A549 (cell line): ENCODE measurements at regions not wholly inside any gene's neighbourhood (a gene's known extent, or its start where the extent isn't known, plus 50 kb on each side); places are given as distances from the start of the nearest gene placed in this dataset.

Experiments
- ATAC-seq, 2 experiments: fragments of 200-7000 bp in 1 of 2; fragments of >200 bp in 1 of 2; cut with Nextera tagmentation in 1 of 2; cut with Tn5 transposase in 1 of 2; 3 replicates each; pipeline versions ENCODE4 v1.8.0 to v1.9.1; 2018 to 2020; ENCODE audit warnings: mild to moderate bottlenecking in 1 of 2, moderate library complexity in 1 of 2
- CTCF ChIA-PET: fragments of 300-600 bp; sonication (Branson Sonifier 250); formaldehyde crosslinking; extraction: SDS; loops from one replicate; lab custom pipeline; 2021; ENCODE audit warnings: antibody characterized with exemption, inconsistent platforms; lab: Yijun Ruan, JAX
- POLR2A ChIA-PET: fragments of 350-600 bp; formaldehyde crosslinking; extraction: SDS; loops from one replicate; lab custom pipeline; 2021; ENCODE audit warnings: antibody characterized with exemption, inconsistent platforms; lab: Yijun Ruan, JAX
- DNase-seq, 2 experiments: peaks; one replicate each; pipeline versions ENCODE4 v3.0.0 to v3.0.0-alpha.2; 2011 to 2016; ENCODE audit warnings: low read depth in 1 of 2, low spot score in 1 of 2
- FAIRE-seq: peaks from 2 replicates; lab custom pipeline; 2011; peaks lifted over from hg19 to GRCh38; lab: Jason Lieb, UNC
- H3K27ac ChIP-seq, 2 experiments: fragments of >200 bp; sonication (Bioruptor Twin); formaldehyde crosslinking; 3 replicates each; pipeline ENCODE4 v1.5.1; 2016 to 2017
- H3K4me1 ChIP-seq: fragments of >200 bp; sonication (Bioruptor Twin); formaldehyde crosslinking; 3 replicates; pipeline ENCODE4 v1.6.1; 2016
- H3K4me2 ChIP-seq: fragments of >200 bp; sonication (Bioruptor Twin); formaldehyde crosslinking; 3 replicates; pipeline ENCODE4 v1.6.1; 2016
- H3K4me3 ChIP-seq: fragments of >200 bp; sonication (Bioruptor Twin); formaldehyde crosslinking; 3 replicates; pipeline ENCODE4 v1.5.1; 2016
- H3K9me3 ChIP-seq: fragments of >200 bp; sonication (Bioruptor Twin); formaldehyde crosslinking; 3 replicates; pipeline ENCODE4 v1.6.1; 2016
- BHLHE40 ChIP-seq: IDR thresholded peaks from 2 replicates; pipeline ENCODE4 v1.6.1; 2012; ENCODE audit warnings: low read depth, low read length, inconsistent platforms
- CBX2 ChIP-seq: fragments of 200-600 bp; sonication (generic); IDR thresholded peaks from 2 replicates; pipeline ENCODE4 v1.6.1; 2016; ENCODE audit warnings: low read depth, mild to moderate bottlenecking, borderline replicate concordance
- CBX8 ChIP-seq: fragments of 200-600 bp; sonication (generic); IDR thresholded peaks from 2 replicates; pipeline ENCODE4 v1.6.1; 2016
- CEBPB ChIP-seq, 2 experiments: fragments of >200 bp in 1 of 2; sonication (Bioruptor Twin) in 1 of 2; formaldehyde crosslinking in 1 of 2; IDR thresholded peaks; 2 replicates each; pipeline ENCODE4 v1.6.1; 2012 to 2016
- CHD4 ChIP-seq: fragments of 200-600 bp; sonication (generic); IDR thresholded peaks from 2 replicates; pipeline ENCODE4 v1.6.1; 2016; ENCODE audit warnings: antibody characterized with exemption, mild to moderate bottlenecking, borderline replicate concordance
- ESRRA ChIP-seq: fragments of 150-350 bp; IDR thresholded peaks from 2 replicates; pipeline ENCODE4 v1.6.1; 2014; ENCODE audit warnings: mild to moderate bottlenecking, low read length, borderline replicate concordance
- FOSB ChIP-seq: fragments of 250-450 bp; sonication (Bioruptor Pico); IDR thresholded peaks from 2 replicates; pipeline ENCODE4 v1.5.0; 2020; ENCODE audit warnings: mild to moderate bottlenecking, moderate library complexity
- GATA3 ChIP-seq: IDR thresholded peaks from 2 replicates; pipeline ENCODE4 v1.6.1; 2012; ENCODE audit warnings: borderline replicate concordance
- HEYL ChIP-seq: fragments of 250-450 bp; sonication (Bioruptor Pico); IDR thresholded peaks from 2 replicates; pipeline ENCODE4 v1.8.0; 2021; ENCODE audit warnings: mild to moderate bottlenecking, moderate library complexity
- KDM5A ChIP-seq: fragments of 200-600 bp; sonication (generic); IDR thresholded peaks from 2 replicates; pipeline ENCODE4 v1.6.1; 2016; ENCODE audit warnings: antibody characterized with exemption, mild to moderate bottlenecking
- MAZ ChIP-seq: fragments of 150-350 bp; IDR thresholded peaks from 2 replicates; pipeline ENCODE4 v1.6.1; 2014; ENCODE audit warnings: antibody characterized with exemption, low read depth, low read length, borderline replicate concordance
- NFE2L2 ChIP-seq: fragments of 150-350 bp; conservative IDR thresholded peaks from 2 replicates; pipeline ENCODE4 v1.6.1; 2014; ENCODE audit warnings: low read length
- PHF8 ChIP-seq: fragments of 200-600 bp; sonication (generic); IDR thresholded peaks from 2 replicates; pipeline ENCODE4 v1.6.1; 2016; ENCODE audit warnings: low read depth, mild to moderate bottlenecking, antibody characterized with exemption, moderate library complexity, borderline replicate concordance
- POLR2AphosphoS2 ChIP-seq: conservative IDR thresholded peaks from 2 replicates; pipeline ENCODE4 v1.6.1; 2012; ENCODE audit warnings: low read length, improper control_type of control experiment, inconsistent platforms
- RCOR1 ChIP-seq: fragments of 150-350 bp; IDR thresholded peaks from 2 replicates; pipeline ENCODE4 v1.6.1; 2014; ENCODE audit warnings: antibody characterized with exemption, low read length, low read depth
- RFX5 ChIP-seq: fragments of 450-650 bp; IDR thresholded peaks from 2 replicates; pipeline ENCODE4 v1.7.1; 2014; ENCODE audit warnings: antibody characterized with exemption, mild to moderate bottlenecking, moderate library complexity
- RNF2 ChIP-seq: fragments of 200-600 bp; sonication (generic); IDR thresholded peaks from 2 replicates; pipeline ENCODE4 v1.6.1; 2016; ENCODE audit warnings: low read depth, mild to moderate bottlenecking, antibody characterized with exemption, moderate library complexity, borderline replicate concordance
- SMC3 ChIP-seq: fragments of >200 bp; sonication (Bioruptor Twin); formaldehyde crosslinking; IDR thresholded peaks from 3 replicates; pipeline ENCODE4 v1.6.1; 2018; ENCODE audit warnings: inconsistent platforms
- TFCP2L1 ChIP-seq: fragments of 250-450 bp; sonication (Bioruptor Pico); IDR thresholded peaks from 2 replicates; pipeline ENCODE4 v1.5.0; 2021; ENCODE audit warnings: mild to moderate bottlenecking
- TP53 ChIP-seq: fragments of 250-450 bp; sonication (Bioruptor Pico); IDR thresholded peaks from 2 replicates; pipeline ENCODE4 v1.5.0; 2021; ENCODE audit warnings: mild to moderate bottlenecking, moderate library complexity
- WGBS: methylation state at CpG from one replicate; pipeline ENCODE4 v1.1.6; 2017; ENCODE audit errors: missing lambda C conversion rate; 5-methylcytosine and 5-hydroxymethylcytosine counted together
- TF ChIP-seq, protein P1 (sequence below): fragments of >200 bp; sonication (Bioruptor Twin); formaldehyde crosslinking; IDR thresholded peaks from 2 replicates; pipeline ENCODE4 v1.6.1; 2016
- TF ChIP-seq, protein P2 (sequence below): IDR thresholded peaks from 2 replicates; pipeline ENCODE4 v1.6.1; 2012
- TF ChIP-seq, protein P3 (sequence below): IDR thresholded peaks from 2 replicates; pipeline ENCODE4 v1.6.1; 2012
- TF ChIP-seq, protein P4 (sequence below): fragments of 150-350 bp; IDR thresholded peaks from 2 replicates; pipeline ENCODE4 v1.6.1; 2014; ENCODE audit warnings: low read depth, mild to moderate bottlenecking, low read length
- TF ChIP-seq, protein P5 (sequence below): fragments of 250-450 bp; sonication (Bioruptor Pico); IDR thresholded peaks from 2 replicates; pipeline ENCODE4 v1.5.0; 2021; ENCODE audit warnings: mild to moderate bottlenecking, moderate library complexity, borderline replicate concordance

DNA sequence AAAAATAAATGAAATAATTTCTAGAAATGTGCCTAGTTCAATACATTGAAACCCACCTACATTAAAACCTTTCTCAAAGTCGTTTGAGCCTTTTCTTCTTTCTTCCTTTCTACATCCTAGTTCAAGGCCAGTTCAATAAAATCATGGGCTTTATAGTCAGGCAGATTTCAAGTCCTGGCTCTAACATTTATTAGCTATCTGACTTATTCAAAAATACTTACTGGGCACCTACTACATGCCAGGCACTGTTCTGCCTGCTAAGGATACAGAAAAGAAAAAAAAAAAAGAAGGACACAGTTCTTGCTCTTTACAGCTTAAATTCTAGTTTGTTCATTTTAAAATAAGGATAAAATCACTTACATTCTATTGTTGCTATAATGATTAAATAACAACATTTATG, 134.2 kb upstream of the FGGY start:
- DNase-seq = no peak
- H3K9me3 ChIP-seq = peaks cover 12% of the 10 kb centered on the region; the same call in 1 of the 3 replicates
- H3K4me2 ChIP-seq = no peak overlapping the region
- CTCF ChIA-PET = interaction anchor here (0.6 to 0.7 kb wide), 2 partner anchors 14 to 355 kb away, joined by 3 read pairs; no protein-coding TSS in a partner anchor
- peak overlapping the region; percentile 2 to 72; a peak in 3 of 6 replicates for H3K27ac ChIP-seq
- peak in 1 of 2 experiments; percentile 51; a peak in 1 of 6 replicates for ATAC-seq
- no peak overlapping the region for H3K4me3 ChIP-seq
- H3K4me1 ChIP-seq = peaks cover 8% of the 10 kb centered on the region
- POLR2A ChIA-PET = interaction anchor here (1.2 kb wide), 1 partner anchor 12 kb away, joined by 4 read pairs; no protein-coding TSS in a partner anchor
- TF ChIP-seq SMC3 (no peak), BHLHE40 (no peak), KDM5A (no peak), RCOR1 (no peak), NFE2L2 (no peak), RNF2 (no peak), TFCP2L1 (CRISPR knock-in tag) (no peak), CHD4 (no peak), FOSB (CRISPR knock-in tag) (no peak)
- WGBS = 4% methylated on average over 1 of the region's 1 CpG
- no peak for FAIRE-seq

DNA sequence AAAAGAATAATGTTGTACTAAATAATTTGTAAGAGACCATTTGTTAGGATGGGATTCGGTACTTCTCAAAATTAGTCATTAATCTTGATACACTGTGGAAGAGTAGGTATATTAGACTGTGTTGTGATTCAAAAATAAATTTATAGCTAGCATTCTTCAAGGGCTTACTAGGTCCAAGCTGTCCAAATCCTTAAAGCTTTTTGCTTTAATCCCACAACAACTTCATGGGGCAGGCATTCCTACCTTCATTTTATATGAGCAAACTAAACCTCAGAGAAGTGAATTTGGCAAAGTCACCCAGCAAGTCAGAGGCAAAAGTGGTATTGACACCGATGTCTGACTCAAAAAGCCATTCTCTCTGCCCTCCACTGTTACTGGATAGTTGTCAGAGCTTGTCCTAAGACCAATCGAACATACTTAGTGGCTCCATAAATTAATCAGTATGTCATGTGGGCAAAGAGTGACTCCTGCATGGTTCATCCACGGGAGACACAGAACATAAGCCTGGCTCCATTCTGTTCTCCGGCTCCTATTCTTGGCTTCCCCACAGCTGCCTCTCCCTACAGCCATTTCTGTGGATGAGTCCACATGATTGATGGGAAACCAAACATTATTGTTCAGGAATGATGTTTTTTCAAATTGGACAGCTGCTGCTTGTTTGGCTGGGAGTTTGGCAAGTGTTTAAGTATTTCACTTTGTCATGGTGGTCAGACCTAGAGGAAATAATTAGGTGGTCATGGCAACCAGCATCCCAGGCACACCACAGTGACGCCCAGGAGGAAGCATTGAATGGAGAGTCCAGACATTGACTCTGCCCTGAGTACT, 133.4 kb upstream of the FGGY start:
- Histone ChIP-seq H3K27ac (peak overlapping the region; percentile 21 to 63; a peak in 3 of 6 replicates), H3K4me1 (peaks cover 8% of the 10 kb centered on the region), H3K9me3 (peaks cover 7% of the 10 kb centered on the region; the same call in 1 of the 3 replicates), H3K4me2 (no peak overlapping the region), H3K4me3 (no peak overlapping the region)
- 71% methylated on average over 5 of the region's 6 CpGs for WGBS
- CTCF ChIA-PET = interaction anchor here (0.7 kb wide), 1 partner anchor 13 kb away, joined by 3 read pairs; no protein-coding TSS in a partner anchor
- no peak for ATAC-seq
- POLR2A ChIA-PET = interaction anchor here (1.2 kb wide), 1 partner anchor 12 kb away, joined by 4 read pairs; no protein-coding TSS in a partner anchor
- no peak for DNase-seq
- FAIRE-seq = no peak
- TF ChIP-seq CBX2 (no peak), PHF8 (no peak), GATA3 (no peak), HEYL (CRISPR knock-in tag) (no peak), ESRRA (no peak), POLR2AphosphoS2 (no peak), RFX5 (no peak)

DNA sequence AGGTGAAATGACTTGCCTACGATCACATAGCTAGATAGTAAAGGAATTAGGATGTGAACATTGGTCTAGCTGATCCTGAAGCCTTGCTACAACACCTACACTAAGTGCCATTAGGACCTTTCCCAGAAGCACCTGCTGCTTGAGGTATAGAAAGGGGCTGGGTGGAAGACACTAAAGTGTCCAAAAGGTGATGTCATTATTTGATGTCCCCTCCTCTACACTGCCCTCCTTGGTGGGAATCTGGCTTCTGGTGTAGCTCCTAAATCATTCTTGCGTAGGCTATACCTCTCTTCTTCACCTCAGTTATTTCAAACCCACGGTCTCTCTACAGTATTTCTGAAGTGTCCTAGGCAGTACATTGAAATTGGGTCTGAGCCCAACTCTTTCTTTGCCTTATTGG, 132.5 kb upstream of the FGGY start:
- Histone ChIP-seq H3K4me1 (peaks cover 11% of the 10 kb centered on the region), H3K27ac (no peak overlapping the region; a peak in 1 of 6 replicates), H3K4me3 (no peak overlapping the region), H3K9me3 (peaks cover under 1% of the 10 kb centered on the region; the same call in 1 of the 3 replicates), H3K4me2 (no peak overlapping the region)
- FAIRE-seq = no peak
- 71% methylated on average over 2 of the region's 3 CpGs for WGBS
- POLR2A ChIA-PET = no interaction called here
- no peak for ATAC-seq
- no peak for DNase-seq
- CTCF ChIA-PET = interaction anchor here (0.7 kb wide), 1 partner anchor 15 kb away, joined by 3 read pairs; no protein-coding TSS in a partner anchor
- TF ChIP-seq MAZ (no peak), CBX8 (no peak), CHD4 (no peak), TP53 (CRISPR knock-in tag) (no peak), CEBPB (IDR thresholded peaks at IDR 0.05) (no peak), TFCP2L1 (CRISPR knock-in tag) (no peak)
- TF ChIP-seq, protein P1, sequence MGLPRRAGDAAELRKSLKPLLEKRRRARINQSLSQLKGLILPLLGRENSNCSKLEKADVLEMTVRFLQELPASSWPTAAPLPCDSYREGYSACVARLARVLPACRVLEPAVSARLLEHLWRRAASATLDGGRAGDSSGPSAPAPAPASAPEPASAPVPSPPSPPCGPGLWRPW = no peak
- TF ChIP-seq, protein P2, sequence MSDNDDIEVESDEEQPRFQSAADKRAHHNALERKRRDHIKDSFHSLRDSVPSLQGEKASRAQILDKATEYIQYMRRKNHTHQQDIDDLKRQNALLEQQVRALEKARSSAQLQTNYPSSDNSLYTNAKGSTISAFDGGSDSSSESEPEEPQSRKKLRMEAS = no peak
- TF ChIP-seq, protein P3, sequence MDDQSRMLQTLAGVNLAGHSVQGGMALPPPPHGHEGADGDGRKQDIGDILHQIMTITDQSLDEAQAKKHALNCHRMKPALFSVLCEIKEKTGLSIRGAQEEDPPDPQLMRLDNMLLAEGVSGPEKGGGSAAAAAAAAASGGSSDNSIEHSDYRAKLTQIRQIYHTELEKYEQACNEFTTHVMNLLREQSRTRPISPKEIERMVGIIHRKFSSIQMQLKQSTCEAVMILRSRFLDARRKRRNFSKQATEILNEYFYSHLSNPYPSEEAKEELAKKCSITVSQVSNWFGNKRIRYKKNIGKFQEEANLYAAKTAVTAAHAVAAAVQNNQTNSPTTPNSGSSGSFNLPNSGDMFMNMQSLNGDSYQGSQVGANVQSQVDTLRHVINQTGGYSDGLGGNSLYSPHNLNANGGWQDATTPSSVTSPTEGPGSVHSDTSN = no peak
- TF ChIP-seq, protein P4, sequence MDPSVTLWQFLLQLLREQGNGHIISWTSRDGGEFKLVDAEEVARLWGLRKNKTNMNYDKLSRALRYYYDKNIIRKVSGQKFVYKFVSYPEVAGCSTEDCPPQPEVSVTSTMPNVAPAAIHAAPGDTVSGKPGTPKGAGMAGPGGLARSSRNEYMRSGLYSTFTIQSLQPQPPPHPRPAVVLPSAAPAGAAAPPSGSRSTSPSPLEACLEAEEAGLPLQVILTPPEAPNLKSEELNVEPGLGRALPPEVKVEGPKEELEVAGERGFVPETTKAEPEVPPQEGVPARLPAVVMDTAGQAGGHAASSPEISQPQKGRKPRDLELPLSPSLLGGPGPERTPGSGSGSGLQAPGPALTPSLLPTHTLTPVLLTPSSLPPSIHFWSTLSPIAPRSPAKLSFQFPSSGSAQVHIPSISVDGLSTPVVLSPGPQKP = no peak
- TF ChIP-seq, protein P5, sequence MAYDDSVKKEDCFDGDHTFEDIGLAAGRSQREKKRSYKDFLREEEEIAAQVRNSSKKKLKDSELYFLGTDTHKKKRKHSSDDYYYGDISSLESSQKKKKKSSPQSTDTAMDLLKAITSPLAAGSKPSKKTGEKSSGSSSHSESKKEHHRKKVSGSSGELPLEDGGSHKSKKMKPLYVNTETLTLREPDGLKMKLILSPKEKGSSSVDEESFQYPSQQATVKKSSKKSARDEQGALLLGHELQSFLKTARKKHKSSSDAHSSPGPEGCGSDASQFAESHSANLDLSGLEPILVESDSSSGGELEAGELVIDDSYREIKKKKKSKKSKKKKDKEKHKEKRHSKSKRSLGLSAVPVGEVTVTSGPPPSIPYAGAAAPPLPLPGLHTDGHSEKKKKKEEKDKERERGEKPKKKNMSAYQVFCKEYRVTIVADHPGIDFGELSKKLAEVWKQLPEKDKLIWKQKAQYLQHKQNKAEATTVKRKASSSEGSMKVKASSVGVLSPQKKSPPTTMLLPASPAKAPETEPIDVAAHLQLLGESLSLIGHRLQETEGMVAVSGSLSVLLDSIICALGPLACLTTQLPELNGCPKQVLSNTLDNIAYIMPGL (CRISPR knock-in tag) = no peak
